GM19099 (cell line): ENCODE measurements at regions not wholly inside any gene's neighbourhood (a gene's known extent, or its start where the extent isn't known, plus 50 kb on each side); places are given as distances from the start of the nearest gene placed in this dataset.

Experiments
- POLR2A ChIP-seq: IDR thresholded peaks from 3 replicates; pipeline ENCODE4 v1.6.1; 2011; ENCODE audit warnings: low read depth; ENCODE audit not compliant: insufficient read length; ENCODE audit errors: extremely low read depth

- no peak for TF ChIP-seq POLR2A
Measured at GRCh38 chr20:6269168-6269873, 146.5 kb upstream of the FERMT1 start.

DNA sequence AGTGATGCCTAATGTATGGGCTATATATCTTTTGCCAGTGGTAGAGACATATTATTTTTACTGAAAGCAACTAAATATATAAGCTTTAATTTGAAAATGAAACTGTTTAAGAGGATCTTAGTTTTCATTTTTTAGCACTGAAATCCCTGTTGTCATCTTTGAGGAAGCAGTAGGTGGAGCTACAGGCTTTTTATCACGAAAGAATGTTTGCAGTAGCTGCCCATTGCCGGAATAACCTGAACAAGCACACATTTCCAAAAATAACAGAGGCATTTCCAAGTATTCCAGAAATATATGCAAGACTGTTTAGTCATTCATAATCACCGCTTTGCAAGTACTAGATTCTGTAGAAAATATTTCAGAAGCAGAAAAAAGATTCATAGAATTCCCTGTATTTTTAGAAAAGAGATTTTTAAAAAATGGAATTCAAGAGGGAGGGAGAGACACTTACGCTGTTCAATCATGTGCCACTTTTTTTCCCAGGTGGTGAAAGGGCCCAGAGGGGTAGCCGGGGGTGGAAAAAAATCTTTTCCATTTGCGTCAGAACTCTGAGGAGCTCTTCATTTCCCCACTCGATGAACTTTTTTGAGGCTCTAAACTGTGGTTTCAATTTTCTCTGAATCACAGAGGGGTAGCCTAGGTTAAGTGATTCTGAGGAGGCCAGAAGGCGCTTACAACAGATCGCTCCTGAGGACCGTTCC lies 142.5 kb upstream of the FERMT1 start:
- no peak for TF ChIP-seq POLR2A

DNA sequence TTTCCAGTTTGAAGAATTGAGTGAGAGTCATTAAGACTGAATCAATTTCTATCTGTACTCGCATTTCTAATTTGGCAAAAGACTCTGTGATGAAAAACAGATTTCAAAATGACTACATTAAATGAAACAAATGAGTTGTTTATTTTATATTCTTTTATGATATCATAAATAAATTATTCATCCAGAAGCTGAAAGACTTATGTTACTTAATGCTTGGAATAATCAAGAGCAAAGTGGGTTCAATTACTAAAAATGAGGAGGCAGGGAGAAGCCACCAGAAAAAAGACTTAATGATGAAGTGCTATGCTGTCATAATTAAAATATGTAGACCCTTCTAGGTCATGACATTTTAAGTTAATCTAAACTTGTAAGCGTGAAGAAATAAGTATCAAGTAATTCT lies 130.6 kb upstream of the FERMT1 start:
- no peak for TF ChIP-seq POLR2A

GRCh38 chr20:6245436-6245835 lies 122.6 kb upstream of the FERMT1 start:
- TF ChIP-seq POLR2A = no peak

DNA sequence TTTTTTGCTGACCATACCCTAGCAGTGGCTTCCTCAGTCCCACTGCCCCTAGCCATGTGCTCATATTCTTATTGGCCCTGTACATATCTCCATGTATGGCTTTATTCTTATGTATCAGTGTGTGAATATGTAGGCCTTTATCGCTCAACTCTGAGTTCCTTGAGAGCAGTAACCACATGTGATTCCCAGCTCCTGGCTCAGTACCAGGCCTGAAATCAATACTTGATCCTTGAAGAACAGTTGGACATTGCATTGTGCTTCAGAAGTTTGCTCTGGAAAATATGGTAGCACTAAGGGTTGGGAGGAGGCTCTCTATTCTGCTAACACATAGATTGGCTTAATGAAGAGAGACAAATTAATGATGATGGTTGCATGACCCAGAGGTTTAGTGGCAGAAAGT lies 118.8 kb upstream of the FERMT1 start:
- TF ChIP-seq POLR2A = no peak

GRCh38 chr20:6240059-6240458 lies 117.2 kb upstream of the FERMT1 start:
- no peak for TF ChIP-seq POLR2A

- no peak for TF ChIP-seq POLR2A
Measured at GRCh38 chr20:6238421-6238820, 115.6 kb upstream of the FERMT1 start.

DNA sequence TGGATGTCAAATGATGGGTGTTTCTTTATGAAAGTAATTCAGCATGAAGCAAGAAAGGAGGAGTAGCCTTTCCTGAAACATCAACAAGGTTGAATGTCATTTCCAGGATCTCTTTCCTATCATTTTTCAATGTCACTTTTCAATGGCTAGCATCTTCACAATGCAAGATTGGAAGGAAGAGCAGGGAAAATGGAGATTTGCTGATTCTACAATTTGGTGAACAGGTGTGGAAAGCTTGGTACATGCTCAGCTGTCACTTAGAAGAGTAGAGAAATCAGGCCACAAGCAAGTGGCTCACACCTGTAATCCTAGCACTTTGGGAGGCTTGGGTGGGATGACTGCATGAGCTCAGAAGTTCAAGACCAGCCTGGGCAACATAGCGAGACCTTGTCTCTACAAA lies 112.7 kb upstream of the FERMT1 start:
- TF ChIP-seq POLR2A = no peak

GRCh38 chr20:6232436-6232835 lies 109.6 kb upstream of the FERMT1 start:
- no peak for TF ChIP-seq POLR2A

- TF ChIP-seq POLR2A = no peak
Measured at GRCh38 chr20:6231556-6231955, 108.7 kb upstream of the FERMT1 start.

DNA sequence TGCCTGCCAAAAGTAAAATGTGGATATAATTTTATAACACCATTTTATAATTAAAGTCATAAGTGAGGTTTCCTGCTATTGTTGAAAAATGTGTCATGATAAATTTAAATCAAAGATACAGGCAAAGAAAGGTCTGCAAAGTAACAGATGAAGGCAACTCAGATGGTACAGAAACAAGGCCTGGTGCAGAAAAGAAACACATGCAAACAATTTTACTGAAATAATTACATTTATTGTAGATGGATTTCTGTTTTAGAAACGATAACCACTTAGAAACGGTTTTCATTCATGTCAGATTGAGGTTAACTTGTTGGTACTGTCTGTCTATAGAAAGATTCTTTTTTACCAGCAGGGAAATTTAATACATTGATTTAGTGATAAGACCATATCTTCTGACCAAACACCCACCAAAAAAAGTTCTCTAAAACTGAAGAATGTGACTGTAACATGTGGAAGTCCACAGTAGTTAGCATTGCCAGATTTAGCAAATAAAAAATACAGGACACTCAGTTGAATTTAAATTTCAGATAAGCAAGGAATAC lies 105.5 kb upstream of the FERMT1 start:
- TF ChIP-seq POLR2A = no peak

DNA sequence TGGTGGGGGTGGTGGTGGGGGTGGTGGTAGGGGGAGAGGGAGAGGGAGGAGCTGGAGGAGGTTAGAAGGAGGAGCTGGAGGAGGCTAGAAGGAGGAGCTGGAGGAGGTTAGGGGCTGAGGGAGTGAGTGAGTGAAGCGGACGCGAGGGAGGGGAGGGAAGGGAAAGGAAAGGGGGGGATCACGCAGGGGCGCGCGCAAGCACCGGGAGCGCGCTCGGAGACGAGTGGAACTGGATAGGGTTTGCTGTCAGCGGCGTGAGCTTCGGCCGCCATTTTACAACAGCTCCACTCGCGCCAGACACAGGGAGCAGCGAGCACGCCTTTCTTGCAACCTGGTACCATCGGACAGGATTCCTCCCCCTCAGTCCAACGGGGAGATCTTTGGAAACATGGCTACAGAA lies 90.5 kb upstream of the FERMT1 start:
- TF ChIP-seq POLR2A = no peak

DNA sequence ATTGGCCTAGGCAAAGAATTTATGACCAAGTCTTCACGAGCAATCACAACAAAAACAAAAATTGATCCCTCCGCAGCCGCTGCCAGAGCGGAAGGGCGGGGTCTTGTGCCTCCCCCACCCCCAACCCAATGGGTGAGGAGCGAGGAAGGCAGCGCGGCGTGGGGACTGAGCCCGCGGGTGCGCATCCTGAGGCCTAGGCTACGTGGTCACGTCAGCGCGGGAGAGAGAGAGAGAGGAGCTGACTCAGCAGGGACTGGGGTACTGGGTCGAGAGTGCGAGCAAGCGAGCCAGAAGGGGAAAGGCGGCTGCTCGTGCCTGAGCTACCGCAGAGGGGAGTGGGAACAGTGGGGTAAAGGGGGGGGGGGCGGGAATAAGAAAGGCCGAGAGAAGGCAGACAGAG lies 90.1 kb upstream of the FERMT1 start:
- TF ChIP-seq POLR2A = no peak

- no peak for TF ChIP-seq POLR2A
Measured at GRCh38 chr20:6209093-6209492, 86.3 kb upstream of the FERMT1 start.

DNA sequence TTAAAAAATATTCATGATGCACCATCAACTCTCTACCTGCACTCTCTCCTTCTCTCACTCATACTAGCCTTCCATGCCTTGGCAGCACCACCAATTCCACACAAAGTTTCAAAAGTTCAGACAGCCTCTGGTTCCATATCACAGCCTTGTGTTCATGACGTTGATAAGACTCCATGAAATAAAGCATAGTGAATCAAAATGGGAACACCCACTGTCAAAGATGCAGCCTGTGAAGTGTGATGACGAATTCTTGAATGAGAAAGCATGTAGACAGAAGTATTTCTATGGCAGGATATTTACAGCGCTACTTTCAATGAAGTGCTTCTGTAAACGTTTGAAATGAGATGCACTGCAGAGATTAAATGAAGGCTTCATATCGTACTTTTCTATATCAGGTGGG lies 77.3 kb upstream of the FERMT1 start:
- TF ChIP-seq POLR2A = no peak

GRCh38 chr20:6185268-6185667 lies 62.4 kb upstream of the FERMT1 start:
- no peak for TF ChIP-seq POLR2A
